ENCODE measurements at regions not wholly inside any gene's neighbourhood (a gene's known extent, or its start where the extent isn't known, plus 50 kb on each side); places are given as distances from the start of the nearest gene placed in this dataset.

- TF ChIP-seq, protein P1, sequence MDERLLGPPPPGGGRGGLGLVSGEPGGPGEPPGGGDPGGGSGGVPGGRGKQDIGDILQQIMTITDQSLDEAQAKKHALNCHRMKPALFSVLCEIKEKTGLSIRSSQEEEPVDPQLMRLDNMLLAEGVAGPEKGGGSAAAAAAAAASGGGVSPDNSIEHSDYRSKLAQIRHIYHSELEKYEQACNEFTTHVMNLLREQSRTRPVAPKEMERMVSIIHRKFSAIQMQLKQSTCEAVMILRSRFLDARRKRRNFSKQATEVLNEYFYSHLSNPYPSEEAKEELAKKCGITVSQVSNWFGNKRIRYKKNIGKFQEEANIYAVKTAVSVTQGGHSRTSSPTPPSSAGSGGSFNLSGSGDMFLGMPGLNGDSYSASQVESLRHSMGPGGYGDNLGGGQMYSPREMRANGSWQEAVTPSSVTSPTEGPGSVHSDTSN (CRISPR knock-in tag; IDR thresholded peaks at IDR 0.05; ENCODE audit: low read depth) = no peak
- TF ChIP-seq, protein P1 (tag; conservative IDR thresholded peaks at IDR 0.05; ENCODE audit: low read depth) = no peak
- TF ChIP-seq, protein P2, sequence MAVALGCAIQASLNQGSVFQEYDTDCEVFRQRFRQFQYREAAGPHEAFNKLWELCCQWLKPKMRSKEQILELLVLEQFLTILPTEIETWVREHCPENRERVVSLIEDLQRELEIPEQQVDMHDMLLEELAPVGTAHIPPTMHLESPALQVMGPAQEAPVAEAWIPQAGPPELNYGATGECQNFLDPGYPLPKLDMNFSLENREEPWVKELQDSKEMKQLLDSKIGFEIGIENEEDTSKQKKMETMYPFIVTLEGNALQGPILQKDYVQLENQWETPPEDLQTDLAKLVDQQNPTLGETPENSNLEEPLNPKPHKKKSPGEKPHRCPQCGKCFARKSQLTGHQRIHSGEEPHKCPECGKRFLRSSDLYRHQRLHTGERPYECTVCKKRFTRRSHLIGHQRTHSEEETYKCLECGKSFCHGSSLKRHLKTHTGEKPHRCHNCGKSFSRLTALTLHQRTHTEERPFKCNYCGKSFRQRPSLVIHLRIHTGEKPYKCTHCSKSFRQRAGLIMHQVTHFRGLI (CRISPR knock-in tag; IDR thresholded peaks at IDR 0.05) = no peak
- no peak for TF ChIP-seq KLF6 (CRISPR knock-in tag; IDR thresholded peaks at IDR 0.05; ENCODE audit: borderline replicate concordance)
These were observed 89.1 kb upstream of the COL5A1 start (continued) for GRCh38 chr9:134552349-134552990.
